ENCODE measurements at regions not wholly inside any gene's neighbourhood (a gene's known extent, or its start where the extent isn't known, plus 50 kb on each side); places are given as distances from the start of the nearest gene placed in this dataset.
"Not testable (repeated sequence)": the region's sequence is repeated elsewhere in the genome, so short reads cannot be mapped to it uniquely, and the experiment has no call there.

DNA sequence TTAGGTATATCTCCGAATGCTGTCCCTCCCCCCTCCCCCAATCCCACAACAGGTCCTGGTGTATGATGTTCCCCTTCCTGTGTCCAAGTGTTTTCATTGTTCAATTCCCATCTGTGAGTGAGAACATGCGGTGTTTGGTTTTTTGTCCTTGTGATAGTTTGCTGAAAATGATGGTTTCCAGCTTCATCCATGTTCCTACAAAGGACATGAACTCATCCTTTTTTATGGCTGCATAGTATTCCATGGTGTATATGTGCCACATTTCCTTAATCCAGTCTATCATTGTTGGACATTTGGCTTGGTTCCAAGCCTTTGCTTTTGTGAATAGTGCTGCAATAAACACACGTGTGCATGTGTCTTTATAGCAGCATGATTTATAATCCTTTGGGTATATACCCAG lies 199.1 kb downstream of the CTH start:
- H3K36me3 ChIP-seq (ENCODE audit: control insufficient read depth, insufficient read depth, low read length); H3K4me3 ChIP-seq (ENCODE audit: low read length); H3K27ac ChIP-seq (ENCODE audit: low read length); H3K27me3 ChIP-seq (ENCODE audit: control insufficient read depth, insufficient read depth, low read length); H3K4me1 ChIP-seq (ENCODE audit: control insufficient read depth, insufficient read depth, low read length); H3K9me3 ChIP-seq (ENCODE audit: control insufficient read depth, insufficient read depth, low read length); DNase-seq (ENCODE audit: low read depth, low spot score): not testable (repeated sequence)
- WGBS (ENCODE audit: insufficient coverage, insufficient read length), result no CpG with 5 or more reads among the region's 3 CpGs

DNA sequence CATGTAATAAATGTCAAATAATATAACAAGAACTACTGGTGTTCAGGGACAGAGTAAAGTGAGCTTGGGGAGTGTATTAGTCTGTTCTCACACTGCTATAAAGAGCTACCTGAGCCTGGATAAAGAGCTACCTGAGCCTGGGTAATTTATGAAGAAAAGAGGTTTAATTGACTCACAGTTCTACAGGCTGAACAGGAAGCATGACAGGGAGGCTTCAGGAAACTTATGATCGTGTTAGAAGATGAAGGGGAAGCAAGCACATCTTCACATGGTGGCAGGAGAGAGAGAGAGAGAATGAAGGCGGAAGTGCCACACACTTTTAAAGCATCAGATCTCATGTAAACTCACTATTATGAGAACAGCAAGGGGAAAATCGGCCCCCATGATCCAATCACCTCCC lies 205.9 kb downstream of the CTH start:
- H3K4me3 ChIP-seq (ENCODE audit: low read length), result no peak overlapping the region
- H3K4me1 ChIP-seq (ENCODE audit: control insufficient read depth, insufficient read depth, low read length), result no peaks in the 10 kb centered on the region
- no peaks in the 10 kb centered on the region for H3K9me3 ChIP-seq (ENCODE audit: control insufficient read depth, insufficient read depth, low read length)
- WGBS (ENCODE audit: insufficient coverage, insufficient read length), result no CpG with 5 or more reads among the region's 3 CpGs
- H3K36me3 ChIP-seq (ENCODE audit: control insufficient read depth, insufficient read depth, low read length), result no peaks in the 10 kb centered on the region
- no peaks in the 10 kb centered on the region for H3K27me3 ChIP-seq (ENCODE audit: control insufficient read depth, insufficient read depth, low read length)
- no peak overlapping the region for H3K27ac ChIP-seq (ENCODE audit: low read length)
- no peak for DNase-seq (ENCODE audit: low read depth, low spot score)

- no peak for DNase-seq (ENCODE audit: low read depth, low spot score)
- Histone ChIP-seq H3K27ac (ENCODE audit: low read length) (no peak overlapping the region), H3K27me3 (ENCODE audit: control insufficient read depth, insufficient read depth, low read length) (no peaks in the 10 kb centered on the region), H3K9me3 (ENCODE audit: control insufficient read depth, insufficient read depth, low read length) (no peaks in the 10 kb centered on the region), H3K4me3 (ENCODE audit: low read length) (no peak overlapping the region), H3K4me1 (ENCODE audit: control insufficient read depth, insufficient read depth, low read length) (no peaks in the 10 kb centered on the region), H3K36me3 (ENCODE audit: control insufficient read depth, insufficient read depth, low read length) (no peaks in the 10 kb centered on the region)
- no CpG with 5 or more reads among the region's 2 CpGs for WGBS (ENCODE audit: insufficient coverage, insufficient read length)
Observed at GRCh38 chr1:70617728-70618127, 206.7 kb downstream of the CTH start.

GRCh38 chr1:70627910-70628309 lies 216.8 kb downstream of the CTH start:
- DNase-seq (ENCODE audit: low read depth, low spot score), result no peak
- no peak overlapping the region for H3K4me3 ChIP-seq (ENCODE audit: low read length)
- H3K36me3 ChIP-seq (ENCODE audit: control insufficient read depth, insufficient read depth, low read length), result no peaks in the 10 kb centered on the region
- no CpG with 5 or more reads among the region's 4 CpGs for WGBS (ENCODE audit: insufficient coverage, insufficient read length)
- H3K27ac ChIP-seq (ENCODE audit: low read length), result no peak overlapping the region
- H3K27me3 ChIP-seq (ENCODE audit: control insufficient read depth, insufficient read depth, low read length), result no peaks in the 10 kb centered on the region
- no peaks in the 10 kb centered on the region for H3K4me1 ChIP-seq (ENCODE audit: control insufficient read depth, insufficient read depth, low read length)
- H3K9me3 ChIP-seq (ENCODE audit: control insufficient read depth, insufficient read depth, low read length), result no peaks in the 10 kb centered on the region

DNA sequence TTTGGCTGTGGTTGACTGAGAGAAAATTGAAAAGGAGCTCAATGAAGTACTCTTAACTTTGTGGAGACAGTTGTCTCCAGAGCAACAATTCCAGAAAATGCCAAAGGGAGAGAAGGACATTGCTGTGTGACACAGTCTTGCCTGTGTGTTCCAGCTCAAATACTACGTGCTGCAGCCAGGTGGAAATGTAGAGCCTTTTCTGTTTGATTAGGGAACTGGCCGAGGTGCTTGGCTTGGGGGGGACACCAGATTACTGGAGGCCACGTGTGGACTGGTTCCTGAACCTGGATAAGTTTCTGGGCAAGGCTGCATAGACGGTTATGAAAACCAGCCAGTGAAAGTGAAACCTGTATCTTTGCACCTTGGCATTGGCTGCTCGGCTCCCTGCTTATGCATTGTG lies 217.9 kb downstream of the CTH start:
- H3K4me3 ChIP-seq (ENCODE audit: low read length), result no peak overlapping the region
- H3K27me3 ChIP-seq (ENCODE audit: control insufficient read depth, insufficient read depth, low read length), result no peaks in the 10 kb centered on the region
- H3K27ac ChIP-seq (ENCODE audit: low read length), result no peak overlapping the region
- no peak for DNase-seq (ENCODE audit: low read depth, low spot score)
- H3K9me3 ChIP-seq (ENCODE audit: control insufficient read depth, insufficient read depth, low read length), result no peaks in the 10 kb centered on the region
- H3K4me1 ChIP-seq (ENCODE audit: control insufficient read depth, insufficient read depth, low read length), result no peaks in the 10 kb centered on the region
- H3K36me3 ChIP-seq (ENCODE audit: control insufficient read depth, insufficient read depth, low read length), result no peaks in the 10 kb centered on the region
- no CpG with 5 or more reads among the region's 5 CpGs for WGBS (ENCODE audit: insufficient coverage, insufficient read length)

DNA sequence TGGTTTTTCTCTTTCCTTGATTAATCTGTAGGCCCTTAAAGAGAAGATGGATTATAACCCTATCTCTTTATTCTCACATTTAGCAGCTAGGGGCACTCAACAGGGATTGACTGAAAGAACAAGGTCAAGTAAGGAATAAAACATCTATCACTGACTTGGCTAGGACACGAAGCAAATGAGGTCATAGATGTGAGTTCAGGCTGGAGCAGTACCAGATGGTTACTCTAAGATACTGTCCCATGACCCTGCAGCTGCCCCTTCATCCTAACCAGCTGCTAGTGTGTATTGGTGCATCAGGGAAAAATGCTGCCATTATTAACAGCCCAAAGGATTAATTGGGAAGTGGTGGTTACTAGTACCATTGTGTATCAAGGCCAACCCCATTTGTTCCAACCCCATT lies 221.9 kb downstream of the CTH start:
- no CpG with 5 or more reads among the region's 1 CpG for WGBS (ENCODE audit: insufficient coverage, insufficient read length)

GRCh38 chr1:70635868-70636267 lies 224.8 kb downstream of the CTH start:
- WGBS (ENCODE audit: insufficient coverage, insufficient read length), result no CpG with 5 or more reads among the region's 3 CpGs
- no peaks in the 10 kb centered on the region for H3K27me3 ChIP-seq (ENCODE audit: control insufficient read depth, insufficient read depth, low read length)
- H3K4me3 ChIP-seq (ENCODE audit: low read length), result no peak overlapping the region

More for the DNA sequence above, 221.9 kb downstream of the CTH start:
- Histone ChIP-seq H3K36me3 (ENCODE audit: control insufficient read depth, insufficient read depth, low read length) (no peaks in the 10 kb centered on the region), H3K27me3 (ENCODE audit: control insufficient read depth, insufficient read depth, low read length) (no peaks in the 10 kb centered on the region), H3K27ac (ENCODE audit: low read length) (no peak overlapping the region), H3K9me3 (ENCODE audit: control insufficient read depth, insufficient read depth, low read length) (no peaks in the 10 kb centered on the region), H3K4me1 (ENCODE audit: control insufficient read depth, insufficient read depth, low read length) (no peaks in the 10 kb centered on the region), H3K4me3 (ENCODE audit: low read length) (no peak overlapping the region)
- DNase-seq (ENCODE audit: low read depth, low spot score), result no peak

GRCh38 chr1:70641868-70642267 lies 230.8 kb downstream of the CTH start:
- H3K4me1 ChIP-seq (ENCODE audit: control insufficient read depth, insufficient read depth, low read length), result no peaks in the 10 kb centered on the region
- no peaks in the 10 kb centered on the region for H3K9me3 ChIP-seq (ENCODE audit: control insufficient read depth, insufficient read depth, low read length)
- H3K27me3 ChIP-seq (ENCODE audit: control insufficient read depth, insufficient read depth, low read length), result no peaks in the 10 kb centered on the region
- H3K4me3 ChIP-seq (ENCODE audit: low read length), result no peak overlapping the region
- H3K27ac ChIP-seq (ENCODE audit: low read length), result no peak overlapping the region
- WGBS (ENCODE audit: insufficient coverage, insufficient read length), result no CpG with 5 or more reads among the region's 1 CpG
- DNase-seq (ENCODE audit: low read depth, low spot score), result no peak
- H3K36me3 ChIP-seq (ENCODE audit: control insufficient read depth, insufficient read depth, low read length), result no peaks in the 10 kb centered on the region

More at GRCh38 chr1:70635868-70636267, 224.8 kb downstream of the CTH start:
- no peak for DNase-seq (ENCODE audit: low read depth, low spot score)
- Histone ChIP-seq H3K9me3 (ENCODE audit: control insufficient read depth, insufficient read depth, low read length) (no peaks in the 10 kb centered on the region), H3K36me3 (ENCODE audit: control insufficient read depth, insufficient read depth, low read length) (no peaks in the 10 kb centered on the region), H3K27ac (ENCODE audit: low read length) (no peak overlapping the region), H3K4me1 (ENCODE audit: control insufficient read depth, insufficient read depth, low read length) (no peaks in the 10 kb centered on the region)

DNA sequence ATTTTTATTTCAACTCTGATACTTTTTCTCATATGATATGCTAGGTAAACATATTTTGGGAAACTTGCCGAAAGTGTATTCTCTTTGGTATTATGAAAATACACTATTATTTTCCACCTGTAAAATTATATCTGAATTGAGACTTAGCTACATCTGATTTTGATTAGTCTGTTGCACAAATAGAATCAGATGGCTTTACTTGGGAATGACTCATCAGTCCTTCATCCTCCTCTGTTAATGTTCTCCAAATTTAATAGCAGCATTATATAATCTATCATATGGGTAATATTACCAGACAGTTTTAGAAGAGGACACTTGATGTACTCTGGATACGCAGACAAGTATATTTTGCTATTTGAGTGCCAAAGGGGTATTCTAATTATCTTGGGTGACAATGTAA lies 245.3 kb downstream of the CTH start:
- Histone ChIP-seq H3K27ac (ENCODE audit: low read length) (no peak overlapping the region), H3K4me3 (ENCODE audit: low read length) (no peak overlapping the region), H3K36me3 (ENCODE audit: control insufficient read depth, insufficient read depth, low read length) (no peaks in the 10 kb centered on the region), H3K4me1 (ENCODE audit: control insufficient read depth, insufficient read depth, low read length) (no peaks in the 10 kb centered on the region), H3K9me3 (ENCODE audit: control insufficient read depth, insufficient read depth, low read length) (no peaks in the 10 kb centered on the region), H3K27me3 (ENCODE audit: control insufficient read depth, insufficient read depth, low read length) (no peaks in the 10 kb centered on the region)
- no peak for DNase-seq (ENCODE audit: low read depth, low spot score)
- no CpG with 5 or more reads among the region's 2 CpGs for WGBS (ENCODE audit: insufficient coverage, insufficient read length)

DNA sequence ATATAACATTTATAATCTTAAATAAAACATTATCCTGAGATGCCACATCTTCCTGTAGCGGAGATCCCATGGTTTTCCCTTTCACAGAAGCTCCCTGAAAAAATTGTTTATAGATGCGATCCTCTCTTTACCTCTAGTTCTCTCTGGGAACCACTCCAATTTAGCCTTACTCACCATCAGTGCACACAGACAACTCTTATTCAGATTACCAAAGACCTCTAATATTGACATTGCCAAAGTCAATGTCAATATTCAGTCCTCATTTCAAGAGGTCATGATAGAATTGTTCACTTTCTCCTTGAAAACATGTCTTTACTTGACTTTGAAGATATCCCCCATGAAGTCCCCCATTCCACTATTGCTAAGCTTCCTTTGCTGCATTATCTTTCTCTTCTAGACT lies 248.8 kb downstream of the CTH start:
- H3K27me3 ChIP-seq (ENCODE audit: control insufficient read depth, insufficient read depth, low read length), result no peaks in the 10 kb centered on the region
- H3K36me3 ChIP-seq (ENCODE audit: control insufficient read depth, insufficient read depth, low read length), result no peaks in the 10 kb centered on the region
- no peak for DNase-seq (ENCODE audit: low read depth, low spot score)
- H3K27ac ChIP-seq (ENCODE audit: low read length), result no peak overlapping the region
- no peaks in the 10 kb centered on the region for H3K9me3 ChIP-seq (ENCODE audit: control insufficient read depth, insufficient read depth, low read length)
- WGBS (ENCODE audit: insufficient coverage, insufficient read length), result no CpG with 5 or more reads among the region's 2 CpGs
- H3K4me1 ChIP-seq (ENCODE audit: control insufficient read depth, insufficient read depth, low read length), result no peaks in the 10 kb centered on the region
- no peak overlapping the region for H3K4me3 ChIP-seq (ENCODE audit: low read length)

GRCh38 chr1:70666381-70667140 lies 255.5 kb downstream of the CTH start:
- Histone ChIP-seq H3K27me3 (ENCODE audit: control insufficient read depth, insufficient read depth, low read length) (no peaks in the 10 kb centered on the region), H3K9me3 (ENCODE audit: control insufficient read depth, insufficient read depth, low read length) (no peaks in the 10 kb centered on the region), H3K36me3 (ENCODE audit: control insufficient read depth, insufficient read depth, low read length) (no peaks in the 10 kb centered on the region), H3K27ac (ENCODE audit: low read length) (no peak overlapping the region), H3K4me1 (ENCODE audit: control insufficient read depth, insufficient read depth, low read length) (no peaks in the 10 kb centered on the region), H3K4me3 (ENCODE audit: low read length) (no peak overlapping the region)
- DNase-seq (ENCODE audit: low read depth, low spot score), result no peak
- no CpG with 5 or more reads among the region's 8 CpGs for WGBS (ENCODE audit: insufficient coverage, insufficient read length)
